HCT116 (cell line): ENCODE measurements at regions not wholly inside any gene's neighbourhood (a gene's known extent, or its start where the extent isn't known, plus 50 kb on each side); places are given as distances from the start of the nearest gene placed in this dataset.

Experiments used
- ATAC-seq: fragments of 200-7000 bp; cut with Tn5 transposase; 2 replicates; pipeline ENCODE4 v1.9.1; 2020; ENCODE audit warnings: mild to moderate bottlenecking, moderate library complexity
- BruUV-seq: library from RNA; stranded (reverse); fragments of 400-500 nt; replicated peaks from 2 replicates; lab custom pipeline; 2021; lab: Mats Ljungman, UMichigan
- CTCF ChIA-PET: fragments of 300-600 bp; sonication (Branson Sonifier 250); formaldehyde crosslinking; loops from one replicate; lab custom pipeline; 2021; ENCODE audit warnings: antibody characterized with exemption; lab: Charles Lee
- POLR2A ChIA-PET: fragments of 300-600, 350-600 bp; sonication (Branson Sonifier 250); formaldehyde crosslinking; loops from one replicate; lab custom pipeline; 2021; ENCODE audit warnings: antibody characterized with exemption; lab: Charles Lee
- RAD21 ChIA-PET, 2 experiments: fragments of 300-600 bp; sonication (Branson Sonifier 250); formaldehyde crosslinking; loops; one replicate each; lab custom pipeline; 2023; ENCODE audit warnings: low total read pairs in 2 of 2; ENCODE audit not compliant: uncharacterized antibody in 2 of 2, unreplicated experiment in 2 of 2, low non-redundant PET in 1 of 2; lab: Charles Lee
- DNase-seq: peaks from one replicate; pipeline ENCODE4 v3.0.0-alpha.2; 2010; ENCODE audit warnings: low read depth, low spot score
- H2AFZ ChIP-seq: fragments of 200-600 bp; shearing (Covaris generic), sonication (generic); 2 replicates; pipeline ENCODE4 v1.6.1; 2017; ENCODE audit warnings: low read depth, mixed run types, mixed read lengths, antibody characterized with exemption, low read length; ENCODE audit not compliant: poor library complexity, severe bottlenecking
- H3K27ac ChIP-seq: 2 replicates; pipeline ENCODE4 v1.5.1; 2012; ENCODE audit warnings: low read depth, low read length
- H3K27me3 ChIP-seq: fragments of 200-600 bp; sonication (generic); 2 replicates; pipeline ENCODE4 v1.6.1; 2016; ENCODE audit warnings: mixed run types, low read length, mixed read lengths; ENCODE audit not compliant: insufficient read depth
- H3K36me3 ChIP-seq, 2 experiments: fragments of 200-500 bp in 1 of 2; fragments of 200-600 bp in 1 of 2; sonication (Bioruptor generic) in 1 of 2; sonication (generic) in 1 of 2; 2 replicates each; pipeline versions ENCODE4 v1.5.1 to v1.6.1; 2014 to 2016; ENCODE audit warnings: low read length in 2 of 2, inconsistent platforms in 1 of 2, mixed read lengths in 1 of 2, mixed run types in 1 of 2; ENCODE audit not compliant: insufficient read depth in 2 of 2, control insufficient read depth in 1 of 2
- H3K4me1 ChIP-seq, 2 experiments: fragments of 200-600 bp in 1 of 2; sonication (generic) in 1 of 2; 2 replicates each; pipeline versions ENCODE4 v1.5.1 to v1.6.1; 2012 to 2017; ENCODE audit warnings: low read length in 2 of 2, inconsistent platforms in 1 of 2, mild to moderate bottlenecking in 1 of 2, mixed read lengths in 1 of 2, mixed run types in 1 of 2, moderate library complexity in 1 of 2; ENCODE audit not compliant: insufficient read depth in 2 of 2, control insufficient read depth in 1 of 2
- H3K4me2 ChIP-seq: fragments of 200-600 bp; sonication (generic); 2 replicates; pipeline ENCODE4 v1.6.1; 2017; ENCODE audit warnings: mixed run types, low read length, mixed read lengths
- H3K4me3 ChIP-seq, 2 experiments: fragments of 200-600 bp in 1 of 2; sonication (generic) in 1 of 2; replicated peaks in 1 of 2; 2 replicates each; pipeline ENCODE4 v1.5.1; 2011 to 2016; ENCODE audit warnings: low read length in 2 of 2, control low read depth in 1 of 2, low read depth in 1 of 2, mild to moderate bottlenecking in 1 of 2, mixed read lengths in 1 of 2, mixed run types in 1 of 2
- H3K79me2 ChIP-seq: fragments of 200-600 bp; sonication (generic); 2 replicates; pipeline ENCODE4 v1.6.1; 2017; ENCODE audit warnings: mild to moderate bottlenecking, mixed run types, low read length, moderate library complexity, mixed read lengths; ENCODE audit not compliant: insufficient read depth
- H3K9ac ChIP-seq: fragments of 200-600 bp; sonication (generic); 2 replicates; pipeline ENCODE4 v1.6.1; 2016; ENCODE audit warnings: low read length, mixed read lengths
- H3K9me2 ChIP-seq: fragments of 200-600 bp; sonication (generic), shearing (Covaris generic); 2 replicates; pipeline ENCODE4 v1.6.1; 2017; ENCODE audit warnings: mixed run types, mild to moderate bottlenecking, moderate library complexity; ENCODE audit not compliant: insufficient read depth
- H3K9me3 ChIP-seq, 2 experiments: fragments of 200-500 bp in 1 of 2; fragments of 200-600 bp in 1 of 2; sonication (Bioruptor generic) in 1 of 2; sonication (generic) in 1 of 2; 2 replicates each; pipeline ENCODE4 v1.6.1; 2014 to 2017; ENCODE audit warnings: low read length in 2 of 2, mixed read lengths in 2 of 2, inconsistent platforms in 1 of 2, low read depth in 1 of 2, mild to moderate bottlenecking in 1 of 2, mixed run types in 1 of 2, moderate library complexity in 1 of 2; ENCODE audit not compliant: control insufficient read depth in 1 of 2, insufficient read depth in 1 of 2
- H4K20me1 ChIP-seq: fragments of 200-600 bp; sonication (generic), shearing (Covaris generic); 2 replicates; pipeline ENCODE4 v1.6.1; 2017; ENCODE audit warnings: mixed run types, mild to moderate bottlenecking, moderate library complexity; ENCODE audit not compliant: insufficient read depth
- ATF3 ChIP-seq: IDR thresholded peaks from 2 replicates; pipeline ENCODE4 v1.6.1; 2012
- CEBPB ChIP-seq: IDR thresholded peaks from 2 replicates; pipeline ENCODE4 v1.6.1; 2012; ENCODE audit warnings: low read depth
- CTCF ChIP-seq, 3 experiments: fragments of 200-600 bp in 1 of 3; sonication (generic) in 1 of 3; IDR thresholded peaks in 2 of 3; conservative IDR thresholded peaks in 1 of 3; 2 replicates each; pipeline ENCODE4 v1.5.1; 2012 to 2017; ENCODE audit warnings: low read depth in 2 of 3, low read length in 2 of 3, antibody characterized with exemption in 1 of 3, borderline replicate concordance in 1 of 3, control low read depth in 1 of 3, mild to moderate bottlenecking in 1 of 3, mixed read lengths in 1 of 3, mixed run types in 1 of 3, moderate library complexity in 1 of 3; ENCODE audit not compliant: insufficient read depth in 1 of 3
- EGR1 ChIP-seq: IDR thresholded peaks from 2 replicates; pipeline ENCODE4 v1.6.1; 2012; ENCODE audit warnings: low read depth
- EZH2 ChIP-seq: fragments of 200-600 bp; sonication (generic); IDR thresholded peaks from 2 replicates; pipeline ENCODE4 v1.6.1; 2017; ENCODE audit warnings: antibody characterized with exemption, mixed run types
- JUND ChIP-seq: IDR thresholded peaks from 2 replicates; pipeline ENCODE4 v1.6.1; 2012
- MAX ChIP-seq: IDR thresholded peaks from 2 replicates; pipeline ENCODE4 v1.6.1; 2012
- POLR2A ChIP-seq: IDR thresholded peaks from 2 replicates; pipeline ENCODE4 v1.7.0; 2011; ENCODE audit warnings: borderline replicate concordance; ENCODE audit not compliant: insufficient read depth, insufficient read length; ENCODE audit errors: extremely low read depth
- RAD21 ChIP-seq: IDR thresholded peaks from 2 replicates; pipeline ENCODE4 v1.6.1; 2012; ENCODE audit warnings: low read depth, mild to moderate bottlenecking
- REST ChIP-seq: IDR thresholded peaks from 2 replicates; pipeline ENCODE4 v1.6.1; 2012; ENCODE audit warnings: low read depth
- SRF ChIP-seq: IDR thresholded peaks from 2 replicates; pipeline ENCODE4 v1.6.1; 2012; ENCODE audit warnings: low read depth
- TCF7L2 ChIP-seq: IDR thresholded peaks from 2 replicates; pipeline ENCODE4 v1.7.0; 2011; ENCODE audit warnings: borderline replicate concordance, inconsistent platforms; ENCODE audit not compliant: insufficient read depth, insufficient read length; ENCODE audit errors: extremely low read depth
- YY1 ChIP-seq: IDR thresholded peaks from 2 replicates; pipeline ENCODE4 v1.6.1; 2011; ENCODE audit warnings: low read length, low read depth, moderate library complexity, mild to moderate bottlenecking; ENCODE audit not compliant: insufficient replicate concordance; ENCODE audit errors: extremely low read depth
- ZBTB33 ChIP-seq: IDR thresholded peaks from 2 replicates; pipeline ENCODE4 v1.6.1; 2011; ENCODE audit warnings: mild to moderate bottlenecking, low read length, moderate library complexity; ENCODE audit not compliant: insufficient replicate concordance; ENCODE audit errors: extremely low read depth
- ZNF274 ChIP-seq: fragments of 200-500 bp; sonication (Bioruptor generic); IDR thresholded peaks from 2 replicates; pipeline ENCODE4 v1.6.1; 2014; ENCODE audit warnings: mild to moderate bottlenecking, low read depth, low read length, inconsistent platforms
- intact Hi-C: fragments of 100-400 bp; cut with micrococcal nuclease; formaldehyde crosslinking; loops from 2 replicates; pipeline ENCODE4 v1.10.0; 2022

- Histone ChIP-seq H3K79me2 (no peaks in the 10 kb centered on the region), H3K4me2 (peak overlapping the region; percentile 9), H3K9me2 (no peaks in the 10 kb centered on the region), H4K20me1 (no peaks in the 10 kb centered on the region), H2AFZ (peak overlapping the region; percentile 59), H3K27ac (no peak overlapping the region), H3K4me1 (no peaks in the 10 kb centered on the region), H3K4me3 (no peak overlapping the region), H3K27me3 (no peaks in the 10 kb centered on the region), H3K9me3 (no peaks in the 10 kb centered on the region), H3K9ac (no peak overlapping the region), H3K36me3 (no peaks in the 10 kb centered on the region)
- RAD21 ChIA-PET = interaction anchor here in 1 of 2 experiments (0.6 kb wide), 1 partner anchor 351 kb away, joined by 4 read pairs; no protein-coding TSS in a partner anchor
- CTCF ChIA-PET = interaction anchor here (0.8 to 1.3 kb wide), 5 partner anchors 22 to 640 kb away, joined by 3 to 4 read pairs (median 3); no protein-coding TSS in a partner anchor
- ATAC-seq = peak; percentile 71
- DNase-seq = peak; percentile 28
- POLR2A ChIA-PET = no interaction called here
- no TSS peak for BruUV-seq
- intact Hi-C loops = no loop called here
- TF ChIP-seq REST = no peak
- TF ChIP-seq MAX = 0 out of 2 replicates have a peak, but pooled peaks have one; percentile 15
- TF ChIP-seq ZNF274 = no peak
- TF ChIP-seq YY1 = no peak
- no peak for TF ChIP-seq CEBPB
- TF ChIP-seq SRF = no peak
- no peak for TF ChIP-seq EGR1
- TF ChIP-seq RAD21 = peak; percentile 76
- no peak for TF ChIP-seq ATF3
- no peak for TF ChIP-seq EZH2
- no peak for TF ChIP-seq POLR2A
- TF ChIP-seq JUND = no peak
- no peak for TF ChIP-seq TCF7L2
- peak; percentile 36 to 94 (median 79); a peak in 5 of 6 replicates for TF ChIP-seq CTCF (IDR thresholded peaks at IDR 0.05 in 2 of 3, conservative IDR thresholded peaks at IDR 0.05 in 1 of 3; ENCODE audit: borderline replicate concordance in 1 of 3, insufficient read depth in 1 of 3, low read depth in 2 of 3, low read length in 2 of 3)
- TF ChIP-seq ZBTB33 = no peak
These were observed 115.4 kb downstream of the KLHL28 start for GRCh38 chr14:44846232-44846824.
